A549 (cell line): ENCODE measurements at regions not wholly inside any gene's neighbourhood (a gene's known extent, or its start where the extent isn't known, plus 50 kb on each side); places are given as distances from the start of the nearest gene placed in this dataset.
A peak's percentile ranks its signal among the peaks of the same experiment; 100 is the strongest.
"Not testable (repeated sequence)": the region's sequence is repeated elsewhere in the genome, so short reads cannot be mapped to it uniquely, and the experiment has no call there.

ENCODE experiments used
- ATAC-seq, 2 experiments: fragments of 200-7000 bp in 1 of 2; fragments of >200 bp in 1 of 2; cut with Nextera tagmentation in 1 of 2; cut with Tn5 transposase in 1 of 2; 3 replicates each; pipeline versions ENCODE4 v1.8.0 to v1.9.1; 2018 to 2020; ENCODE audit warnings: mild to moderate bottlenecking in 1 of 2, moderate library complexity in 1 of 2
- CTCF ChIA-PET: fragments of 300-600 bp; sonication (Branson Sonifier 250); formaldehyde crosslinking; extraction: SDS; loops from one replicate; lab custom pipeline; 2021; ENCODE audit warnings: antibody characterized with exemption, inconsistent platforms; lab: Yijun Ruan, JAX
- POLR2A ChIA-PET: fragments of 350-600 bp; formaldehyde crosslinking; extraction: SDS; loops from one replicate; lab custom pipeline; 2021; ENCODE audit warnings: antibody characterized with exemption, inconsistent platforms; lab: Yijun Ruan, JAX
- DNase-seq, 2 experiments: peaks; one replicate each; pipeline versions ENCODE4 v3.0.0 to v3.0.0-alpha.2; 2011 to 2016; ENCODE audit warnings: low read depth in 1 of 2, low spot score in 1 of 2
- FAIRE-seq: peaks from 2 replicates; lab custom pipeline; 2011; peaks lifted over from hg19 to GRCh38; lab: Jason Lieb, UNC
- H3K27ac ChIP-seq, 2 experiments: fragments of >200 bp; sonication (Bioruptor Twin); formaldehyde crosslinking; 3 replicates each; pipeline ENCODE4 v1.5.1; 2016 to 2017
- H3K4me1 ChIP-seq: fragments of >200 bp; sonication (Bioruptor Twin); formaldehyde crosslinking; 3 replicates; pipeline ENCODE4 v1.6.1; 2016
- H3K4me2 ChIP-seq: fragments of >200 bp; sonication (Bioruptor Twin); formaldehyde crosslinking; 3 replicates; pipeline ENCODE4 v1.6.1; 2016
- H3K4me3 ChIP-seq: fragments of >200 bp; sonication (Bioruptor Twin); formaldehyde crosslinking; 3 replicates; pipeline ENCODE4 v1.5.1; 2016
- H3K9me3 ChIP-seq: fragments of >200 bp; sonication (Bioruptor Twin); formaldehyde crosslinking; 3 replicates; pipeline ENCODE4 v1.6.1; 2016
- CEBPB ChIP-seq, 2 experiments: fragments of >200 bp in 1 of 2; sonication (Bioruptor Twin) in 1 of 2; formaldehyde crosslinking in 1 of 2; IDR thresholded peaks; 2 replicates each; pipeline ENCODE4 v1.6.1; 2012 to 2016
- EHMT2 ChIP-seq: fragments of 200-600 bp; sonication (generic); IDR thresholded peaks from 2 replicates; pipeline ENCODE4 v1.6.1; 2016; ENCODE audit warnings: antibody characterized with exemption, low read depth, mild to moderate bottlenecking, moderate library complexity
- EP300 ChIP-seq, 2 experiments: fragments of >200 bp; sonication (Bioruptor Twin); formaldehyde crosslinking; IDR thresholded peaks; 2 replicates in 1 of 2; 3 replicates in 1 of 2; pipeline ENCODE4 v1.6.1; 2016 to 2017
- ESRRA ChIP-seq: fragments of 150-350 bp; IDR thresholded peaks from 2 replicates; pipeline ENCODE4 v1.6.1; 2014; ENCODE audit warnings: mild to moderate bottlenecking, low read length, borderline replicate concordance
- FOSB ChIP-seq: fragments of 250-450 bp; sonication (Bioruptor Pico); IDR thresholded peaks from 2 replicates; pipeline ENCODE4 v1.5.0; 2020; ENCODE audit warnings: mild to moderate bottlenecking, moderate library complexity
- FOSL2 ChIP-seq, 2 experiments: fragments of 450-650 bp in 1 of 2; fragments of >200 bp in 1 of 2; sonication (Bioruptor Twin) in 1 of 2; formaldehyde crosslinking; IDR thresholded peaks; 2 replicates each; pipeline versions ENCODE4 v1.5.0 to v1.6.1; 2016 to 2020; ENCODE audit warnings: mild to moderate bottlenecking in 1 of 2, moderate library complexity in 1 of 2
- FOXS1 ChIP-seq: fragments of 250-450 bp; sonication (Bioruptor Pico); IDR thresholded peaks from 2 replicates; pipeline ENCODE4 v1.5.0; 2020; ENCODE audit warnings: mild to moderate bottlenecking, moderate library complexity
- GATA3 ChIP-seq: IDR thresholded peaks from 2 replicates; pipeline ENCODE4 v1.6.1; 2012; ENCODE audit warnings: borderline replicate concordance
- HEYL ChIP-seq: fragments of 250-450 bp; sonication (Bioruptor Pico); IDR thresholded peaks from 2 replicates; pipeline ENCODE4 v1.8.0; 2021; ENCODE audit warnings: mild to moderate bottlenecking, moderate library complexity
- HOXA7 ChIP-seq: fragments of 250-450 bp; sonication (Bioruptor Pico); IDR thresholded peaks from 2 replicates; pipeline ENCODE4 v1.5.0; 2020; ENCODE audit warnings: mild to moderate bottlenecking, moderate library complexity
- JUN ChIP-seq, 2 experiments: fragments of >200 bp; sonication (Bioruptor Twin); formaldehyde crosslinking; IDR thresholded peaks; 2 replicates in 1 of 2; 3 replicates in 1 of 2; pipeline ENCODE4 v1.6.1; 2016 to 2017
- MAFK ChIP-seq: fragments of 450-650 bp; IDR thresholded peaks from 2 replicates; pipeline ENCODE4 v1.6.1; 2014; ENCODE audit not compliant: partially characterized antibody
- NFE2L2 ChIP-seq: fragments of 150-350 bp; conservative IDR thresholded peaks from 2 replicates; pipeline ENCODE4 v1.6.1; 2014; ENCODE audit warnings: low read length
- NPAS2 ChIP-seq: fragments of 250-450 bp; sonication (Bioruptor Pico); IDR thresholded peaks from 2 replicates; pipeline ENCODE4 v1.8.0; 2022; ENCODE audit warnings: mild to moderate bottlenecking, moderate library complexity, borderline replicate concordance
- POLR2A ChIP-seq: IDR thresholded peaks from 2 replicates; pipeline ENCODE4 v1.6.1; 2012; ENCODE audit warnings: mild to moderate bottlenecking, low read length
- RAD21 ChIP-seq, 2 experiments: fragments of >200 bp in 1 of 2; sonication (Bioruptor Twin) in 1 of 2; formaldehyde crosslinking in 1 of 2; IDR thresholded peaks in 1 of 2; conservative IDR thresholded peaks in 1 of 2; 2 replicates in 1 of 2; 3 replicates in 1 of 2; pipeline ENCODE4 v1.6.1; 2012 to 2018; ENCODE audit warnings: inconsistent platforms in 1 of 2
- RARB ChIP-seq: fragments of 250-450 bp; sonication (Bioruptor Pico); IDR thresholded peaks from 2 replicates; pipeline ENCODE4 v1.8.0; 2021; ENCODE audit warnings: mild to moderate bottlenecking, moderate library complexity
- SMC3 ChIP-seq: fragments of >200 bp; sonication (Bioruptor Twin); formaldehyde crosslinking; IDR thresholded peaks from 3 replicates; pipeline ENCODE4 v1.6.1; 2018; ENCODE audit warnings: inconsistent platforms
- TP53 ChIP-seq: fragments of 250-450 bp; sonication (Bioruptor Pico); IDR thresholded peaks from 2 replicates; pipeline ENCODE4 v1.5.0; 2021; ENCODE audit warnings: mild to moderate bottlenecking, moderate library complexity
- ZFP36 ChIP-seq: fragments of 450-650 bp; IDR thresholded peaks from 2 replicates; pipeline ENCODE4 v1.6.1; 2014; ENCODE audit warnings: borderline replicate concordance; ENCODE audit not compliant: partially characterized antibody
- ZSCAN20 ChIP-seq: fragments of 250-450 bp; sonication (Bioruptor Pico); IDR thresholded peaks from 2 replicates; pipeline ENCODE4 v1.8.0; 2022; ENCODE audit warnings: mild to moderate bottlenecking, moderate library complexity
- WGBS: methylation state at CpG from one replicate; pipeline ENCODE4 v1.1.6; 2017; ENCODE audit errors: missing lambda C conversion rate; 5-methylcytosine and 5-hydroxymethylcytosine counted together
- TF ChIP-seq, protein P1 (sequence below): fragments of >200 bp; sonication (Bioruptor Twin); formaldehyde crosslinking; IDR thresholded peaks from 3 replicates; pipeline ENCODE4 v1.6.1; 2016
- TF ChIP-seq, protein P2 (sequence below): fragments of >200 bp; sonication (Bioruptor Twin); formaldehyde crosslinking; IDR thresholded peaks from 2 replicates; pipeline ENCODE4 v1.6.1; 2016
- TF ChIP-seq, protein P3 (sequence below): fragments of 250-450 bp; sonication (Bioruptor Pico); IDR thresholded peaks from 2 replicates; pipeline ENCODE4 v1.5.0; 2020; ENCODE audit warnings: low read depth, mild to moderate bottlenecking, moderate library complexity
- TF ChIP-seq, protein P4 (sequence below): fragments of 450-650 bp; IDR thresholded peaks from 2 replicates; pipeline ENCODE4 v1.6.1; 2014; ENCODE audit warnings: antibody characterized with exemption
- TF ChIP-seq, protein P5 (sequence below): fragments of >200 bp; sonication (Bioruptor Twin); formaldehyde crosslinking; IDR thresholded peaks from 3 replicates; pipeline ENCODE4 v1.5.1; 2016
- TF ChIP-seq, protein P6 (sequence below): fragments of 250-450 bp; sonication (Bioruptor Pico); IDR thresholded peaks from 2 replicates; pipeline ENCODE4 v1.5.0; 2021; ENCODE audit warnings: mild to moderate bottlenecking, moderate library complexity, borderline replicate concordance

DNA sequence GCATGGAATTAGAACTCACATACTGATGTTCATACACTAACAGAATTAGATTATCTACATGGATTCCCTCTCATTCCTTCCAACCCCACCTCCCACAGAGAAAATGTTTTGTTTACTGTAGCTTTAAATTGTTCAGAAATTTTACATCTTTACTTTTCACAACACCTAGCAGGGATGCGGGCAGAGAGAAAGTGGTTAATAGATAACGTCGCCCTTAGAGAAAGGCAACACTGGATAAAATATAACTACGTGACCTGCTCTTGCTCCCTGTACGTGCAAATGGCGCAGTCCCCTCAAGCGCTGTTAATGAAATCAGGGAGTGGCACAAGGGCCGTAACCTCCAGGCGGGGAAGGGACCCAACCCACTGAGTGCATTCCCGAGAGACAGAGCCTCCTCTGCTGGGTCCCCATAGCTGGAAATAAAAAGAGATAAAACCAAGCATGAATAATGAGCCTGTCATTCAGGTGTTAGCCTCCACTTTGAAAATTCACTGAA is 125.3 kb upstream of the DAPK1 start (continued):
- TF ChIP-seq, protein P1, sequence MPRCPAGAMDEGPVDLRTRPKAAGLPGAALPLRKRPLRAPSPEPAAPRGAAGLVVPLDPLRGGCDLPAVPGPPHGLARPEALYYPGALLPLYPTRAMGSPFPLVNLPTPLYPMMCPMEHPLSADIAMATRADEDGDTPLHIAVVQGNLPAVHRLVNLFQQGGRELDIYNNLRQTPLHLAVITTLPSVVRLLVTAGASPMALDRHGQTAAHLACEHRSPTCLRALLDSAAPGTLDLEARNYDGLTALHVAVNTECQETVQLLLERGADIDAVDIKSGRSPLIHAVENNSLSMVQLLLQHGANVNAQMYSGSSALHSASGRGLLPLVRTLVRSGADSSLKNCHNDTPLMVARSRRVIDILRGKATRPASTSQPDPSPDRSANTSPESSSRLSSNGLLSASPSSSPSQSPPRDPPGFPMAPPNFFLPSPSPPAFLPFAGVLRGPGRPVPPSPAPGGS, result peak; percentile 87; the same call in 1 of the 3 replicates
- TF ChIP-seq EHMT2 (no peak), RARB (CRISPR knock-in tag) (peak; percentile 97), FOSL2 (IDR thresholded peaks at IDR 0.05) (no peak), FOSL2 (CRISPR knock-in tag; IDR thresholded peaks at IDR 0.05) (peak; percentile 62), ZFP36 (no peak), EP300 (IDR thresholded peaks at IDR 0.05) (peak; percentile 77 to 95; a peak in 4 of 5 replicates), POLR2A (no peak), NFE2L2 (no peak), ESRRA (no peak)
- TF ChIP-seq, protein P2, sequence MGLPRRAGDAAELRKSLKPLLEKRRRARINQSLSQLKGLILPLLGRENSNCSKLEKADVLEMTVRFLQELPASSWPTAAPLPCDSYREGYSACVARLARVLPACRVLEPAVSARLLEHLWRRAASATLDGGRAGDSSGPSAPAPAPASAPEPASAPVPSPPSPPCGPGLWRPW, result peak; percentile 53; the same call in 1 of the 2 replicates
- TF ChIP-seq, protein P3, sequence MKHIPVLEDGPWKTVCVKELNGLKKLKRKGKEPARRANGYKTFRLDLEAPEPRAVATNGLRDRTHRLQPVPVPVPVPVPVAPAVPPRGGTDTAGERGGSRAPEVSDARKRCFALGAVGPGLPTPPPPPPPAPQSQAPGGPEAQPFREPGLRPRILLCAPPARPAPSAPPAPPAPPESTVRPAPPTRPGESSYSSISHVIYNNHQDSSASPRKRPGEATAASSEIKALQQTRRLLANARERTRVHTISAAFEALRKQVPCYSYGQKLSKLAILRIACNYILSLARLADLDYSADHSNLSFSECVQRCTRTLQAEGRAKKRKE (CRISPR knock-in tag), result no peak

DNA sequence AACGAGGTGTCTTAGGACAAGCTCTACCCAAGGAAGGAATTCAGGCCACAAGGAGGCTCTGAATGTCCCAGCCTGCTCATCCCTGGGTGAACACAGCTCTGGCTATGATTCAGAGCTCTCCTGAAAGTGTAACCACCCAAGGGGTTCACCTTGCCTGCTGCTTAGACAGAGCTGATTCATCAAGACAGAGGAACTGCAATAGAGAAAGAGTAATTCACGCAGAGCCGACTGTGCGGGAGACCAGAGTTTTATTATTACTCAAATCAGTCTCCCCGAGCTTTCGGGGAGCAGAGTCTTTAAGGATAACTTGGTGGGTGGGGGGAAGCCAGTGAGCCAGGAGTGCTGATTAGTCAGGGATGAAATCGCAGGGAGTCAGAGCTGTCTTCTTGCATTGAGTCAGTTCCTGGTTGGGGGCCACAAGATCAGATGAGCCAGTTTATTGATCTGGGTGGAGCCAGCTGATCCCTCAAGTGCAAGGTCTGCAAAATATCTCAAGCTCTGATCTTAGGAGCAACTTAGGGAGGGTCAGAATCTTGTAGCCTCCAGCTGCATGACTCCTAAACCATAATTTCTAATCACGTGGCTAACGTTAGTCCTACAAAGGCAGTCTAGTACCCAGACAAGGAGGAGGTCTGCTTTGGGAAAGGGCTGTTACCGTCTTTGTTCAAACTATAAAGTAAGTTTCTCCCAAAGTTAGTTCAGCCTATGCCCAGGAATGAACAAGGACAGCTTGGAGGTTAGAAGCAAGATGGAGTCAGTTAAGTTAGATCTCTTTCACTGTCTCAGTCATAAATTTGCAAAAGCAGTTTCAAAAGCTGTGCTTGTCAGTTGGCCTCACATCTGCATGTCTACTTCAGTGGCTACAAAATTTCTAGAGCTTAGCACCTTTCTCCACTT is 123.4 kb upstream of the DAPK1 start:
- peak overlapping the region; percentile 92 to 97 for H3K27ac ChIP-seq
- peak; percentile 91 for TF ChIP-seq ZSCAN20 (CRISPR knock-in tag)
- peak; percentile 58 to 60 for TF ChIP-seq RAD21 (conservative IDR thresholded peaks at IDR 0.05 in 1 of 2, IDR thresholded peaks at IDR 0.05 in 1 of 2)
- TF ChIP-seq, protein P3 (CRISPR knock-in tag), result peak; percentile 97
- TF ChIP-seq MAFK, result peak; percentile 41
- TF ChIP-seq FOSL2 (IDR thresholded peaks at IDR 0.05), result peak; percentile 79; the same call in 1 of the 2 replicates
- TF ChIP-seq FOSL2 (CRISPR knock-in tag; IDR thresholded peaks at IDR 0.05), result peak; percentile 87
- peak; percentile 50 to 61; a peak in 1 of 4 replicates for TF ChIP-seq CEBPB (IDR thresholded peaks at IDR 0.05)
- TF ChIP-seq HEYL (CRISPR knock-in tag), result peak; percentile 97
- peak; percentile 89; the same call in 1 of the 2 replicates for TF ChIP-seq FOXS1
- TF ChIP-seq, protein P4, sequence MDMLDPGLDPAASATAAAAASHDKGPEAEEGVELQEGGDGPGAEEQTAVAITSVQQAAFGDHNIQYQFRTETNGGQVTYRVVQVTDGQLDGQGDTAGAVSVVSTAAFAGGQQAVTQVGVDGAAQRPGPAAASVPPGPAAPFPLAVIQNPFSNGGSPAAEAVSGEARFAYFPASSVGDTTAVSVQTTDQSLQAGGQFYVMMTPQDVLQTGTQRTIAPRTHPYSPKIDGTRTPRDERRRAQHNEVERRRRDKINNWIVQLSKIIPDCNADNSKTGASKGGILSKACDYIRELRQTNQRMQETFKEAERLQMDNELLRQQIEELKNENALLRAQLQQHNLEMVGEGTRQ, result 0 out of 2 replicates have a peak, but pooled peaks have one; percentile 22
- peak; percentile 44; the same call in 1 of the 2 replicates for TF ChIP-seq GATA3
- TF ChIP-seq, protein P5, sequence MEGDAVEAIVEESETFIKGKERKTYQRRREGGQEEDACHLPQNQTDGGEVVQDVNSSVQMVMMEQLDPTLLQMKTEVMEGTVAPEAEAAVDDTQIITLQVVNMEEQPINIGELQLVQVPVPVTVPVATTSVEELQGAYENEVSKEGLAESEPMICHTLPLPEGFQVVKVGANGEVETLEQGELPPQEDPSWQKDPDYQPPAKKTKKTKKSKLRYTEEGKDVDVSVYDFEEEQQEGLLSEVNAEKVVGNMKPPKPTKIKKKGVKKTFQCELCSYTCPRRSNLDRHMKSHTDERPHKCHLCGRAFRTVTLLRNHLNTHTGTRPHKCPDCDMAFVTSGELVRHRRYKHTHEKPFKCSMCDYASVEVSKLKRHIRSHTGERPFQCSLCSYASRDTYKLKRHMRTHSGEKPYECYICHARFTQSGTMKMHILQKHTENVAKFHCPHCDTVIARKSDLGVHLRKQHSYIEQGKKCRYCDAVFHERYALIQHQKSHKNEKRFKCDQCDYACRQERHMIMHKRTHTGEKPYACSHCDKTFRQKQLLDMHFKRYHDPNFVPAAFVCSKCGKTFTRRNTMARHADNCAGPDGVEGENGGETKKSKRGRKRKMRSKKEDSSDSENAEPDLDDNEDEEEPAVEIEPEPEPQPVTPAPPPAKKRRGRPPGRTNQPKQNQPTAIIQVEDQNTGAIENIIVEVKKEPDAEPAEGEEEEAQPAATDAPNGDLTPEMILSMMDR, result peak; percentile 28; the same call in 1 of the 3 replicates
- peak; percentile 93 for TF ChIP-seq RARB (CRISPR knock-in tag)
- peak; percentile 94 for TF ChIP-seq HOXA7 (CRISPR knock-in tag)
- peak; percentile 67 for TF ChIP-seq SMC3
- TF ChIP-seq EP300 (IDR thresholded peaks at IDR 0.05), result peak; percentile 60 to 69; a peak in 2 of 5 replicates
- TF ChIP-seq, protein P6, sequence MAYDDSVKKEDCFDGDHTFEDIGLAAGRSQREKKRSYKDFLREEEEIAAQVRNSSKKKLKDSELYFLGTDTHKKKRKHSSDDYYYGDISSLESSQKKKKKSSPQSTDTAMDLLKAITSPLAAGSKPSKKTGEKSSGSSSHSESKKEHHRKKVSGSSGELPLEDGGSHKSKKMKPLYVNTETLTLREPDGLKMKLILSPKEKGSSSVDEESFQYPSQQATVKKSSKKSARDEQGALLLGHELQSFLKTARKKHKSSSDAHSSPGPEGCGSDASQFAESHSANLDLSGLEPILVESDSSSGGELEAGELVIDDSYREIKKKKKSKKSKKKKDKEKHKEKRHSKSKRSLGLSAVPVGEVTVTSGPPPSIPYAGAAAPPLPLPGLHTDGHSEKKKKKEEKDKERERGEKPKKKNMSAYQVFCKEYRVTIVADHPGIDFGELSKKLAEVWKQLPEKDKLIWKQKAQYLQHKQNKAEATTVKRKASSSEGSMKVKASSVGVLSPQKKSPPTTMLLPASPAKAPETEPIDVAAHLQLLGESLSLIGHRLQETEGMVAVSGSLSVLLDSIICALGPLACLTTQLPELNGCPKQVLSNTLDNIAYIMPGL (CRISPR knock-in tag), result peak; percentile 86
- TF ChIP-seq TP53 (CRISPR knock-in tag), result peak; percentile 77
- TF ChIP-seq NPAS2, result 0 out of 2 replicates have a peak, but pooled peaks have one; percentile 31
- peak; percentile 95 for TF ChIP-seq FOSB (CRISPR knock-in tag)
- TF ChIP-seq JUN (IDR thresholded peaks at IDR 0.05), result peak; percentile 42 to 62; a peak in 3 of 5 replicates

More for the DNA sequence above, 123.4 kb upstream of the DAPK1 start:
- not testable (repeated sequence) for H3K9me3 ChIP-seq, FAIRE-seq, H3K4me3 ChIP-seq
- ChIA-PET POLR2A (interaction anchor here (0.9 to 1.4 kb wide), 3 partner anchors 32 to 351 kb away, joined by 3 to 16 read pairs (median 3); partner anchors contain the start of genes CTSL and DAPK1), CTCF (interaction anchor here (0.8 to 4.0 kb wide), 10 partner anchors 9 to 289 kb away, joined by 3 to 30 read pairs (median 5); partner anchors contain the start of gene DAPK1)
- H3K4me1 ChIP-seq, result peaks cover 64% of the 10 kb centered on the region
- peak; percentile 75 to 90 for DNase-seq
- H3K4me2 ChIP-seq, result peak overlapping the region; percentile 65
- WGBS, result 12% methylated on average over 10 of the region's 10 CpGs
- peak; percentile 75 to 80 for ATAC-seq
